Endothelial cell (in vitro differentiated cells): ENCODE measurements at regions not wholly inside any gene's neighbourhood (a gene's known extent, or its start where the extent isn't known, plus 50 kb on each side); places are given as distances from the start of the nearest gene placed in this dataset.

Experiments
- DNase-seq: peaks from one replicate; pipeline ENCODE4 v3.0.0; 2021; ENCODE audit warnings: low spot score
- H3K27ac Mint-ChIP-seq: one replicate; pipeline ENCODE4 v1.8.0; 2021; ENCODE audit warnings: mixed read lengths, inconsistent platforms; ENCODE audit not compliant: unreplicated experiment
- H3K27me3 Mint-ChIP-seq: one replicate; pipeline ENCODE4 v1.8.0; 2021; ENCODE audit warnings: mild to moderate bottlenecking, moderate library complexity, mixed read lengths, inconsistent platforms; ENCODE audit not compliant: unreplicated experiment
- H3K36me3 Mint-ChIP-seq: one replicate; pipeline ENCODE4 v1.8.0; 2021; ENCODE audit warnings: mild to moderate bottlenecking, low read depth, mixed read lengths, inconsistent platforms; ENCODE audit not compliant: unreplicated experiment
- H3K4me1 Mint-ChIP-seq: one replicate; pipeline ENCODE4 v1.8.0; 2021; ENCODE audit warnings: mild to moderate bottlenecking, mixed read lengths, inconsistent platforms; ENCODE audit not compliant: unreplicated experiment
- H3K4me3 Mint-ChIP-seq: one replicate; pipeline ENCODE4 v1.8.0; 2021; ENCODE audit warnings: mild to moderate bottlenecking, mixed read lengths, inconsistent platforms; ENCODE audit not compliant: unreplicated experiment
- H3K9me3 Mint-ChIP-seq: one replicate; pipeline ENCODE4 v1.8.0; 2021; ENCODE audit warnings: mixed read lengths, inconsistent platforms; ENCODE audit not compliant: unreplicated experiment
- CTCF ChIP-seq: fragments of 200-600 bp; sonication (generic); IDR thresholded peaks from one replicate; pipeline ENCODE4 v1.5.0; 2021; ENCODE audit warnings: antibody characterized with exemption; ENCODE audit not compliant: unreplicated experiment

GRCh38 chr6:3959385-3959784 is 110.2 kb downstream of the FAM50B start:
- no peak for DNase-seq
- Mint-ChIP-seq H3K9me3 (no peaks in the 10 kb centered on the region), H3K27ac (no peak overlapping the region), H3K36me3 (no peaks in the 10 kb centered on the region), H3K27me3 (peaks cover 1% of the 10 kb centered on the region), H3K4me3 (no peak overlapping the region), H3K4me1 (no peaks in the 10 kb centered on the region)
- TF ChIP-seq CTCF, result no peak

- TF ChIP-seq CTCF, result no peak
- H3K27me3 Mint-ChIP-seq, result peaks cover 1% of the 10 kb centered on the region
- H3K4me1 Mint-ChIP-seq, result no peaks in the 10 kb centered on the region
- no peak overlapping the region for H3K27ac Mint-ChIP-seq
- no peaks in the 10 kb centered on the region for H3K36me3 Mint-ChIP-seq
- H3K9me3 Mint-ChIP-seq, result no peaks in the 10 kb centered on the region
- no peak overlapping the region for H3K4me3 Mint-ChIP-seq
- no peak for DNase-seq
These were observed 111.7 kb downstream of the FAM50B start for GRCh38 chr6:3960754-3961361.

- Mint-ChIP-seq H3K9me3 (no peaks in the 10 kb centered on the region), H3K27me3 (peaks cover 1% of the 10 kb centered on the region), H3K36me3 (no peaks in the 10 kb centered on the region), H3K27ac (no peak overlapping the region), H3K4me3 (no peak overlapping the region), H3K4me1 (no peaks in the 10 kb centered on the region)
- no peak for TF ChIP-seq CTCF
- no peak for DNase-seq
These were observed 112.5 kb downstream of the FAM50B start for GRCh38 chr6:3961581-3962215.

GRCh38 chr6:3962291-3963280 is 113.4 kb downstream of the FAM50B start:
- Mint-ChIP-seq H3K9me3 (no peaks in the 10 kb centered on the region), H3K4me3 (no peak overlapping the region), H3K27me3 (peaks cover 1% of the 10 kb centered on the region), H3K27ac (no peak overlapping the region), H3K36me3 (no peaks in the 10 kb centered on the region), H3K4me1 (no peaks in the 10 kb centered on the region)
- no peak for DNase-seq
- TF ChIP-seq CTCF, result no peak
